ENCODE measurements at regions not wholly inside any gene's neighbourhood (a gene's known extent, or its start where the extent isn't known, plus 50 kb on each side); places are given as distances from the start of the nearest gene placed in this dataset.
"Not testable (repeated sequence)": the region's sequence is repeated elsewhere in the genome, so short reads cannot be mapped to it uniquely, and the experiment has no call there.

DNA sequence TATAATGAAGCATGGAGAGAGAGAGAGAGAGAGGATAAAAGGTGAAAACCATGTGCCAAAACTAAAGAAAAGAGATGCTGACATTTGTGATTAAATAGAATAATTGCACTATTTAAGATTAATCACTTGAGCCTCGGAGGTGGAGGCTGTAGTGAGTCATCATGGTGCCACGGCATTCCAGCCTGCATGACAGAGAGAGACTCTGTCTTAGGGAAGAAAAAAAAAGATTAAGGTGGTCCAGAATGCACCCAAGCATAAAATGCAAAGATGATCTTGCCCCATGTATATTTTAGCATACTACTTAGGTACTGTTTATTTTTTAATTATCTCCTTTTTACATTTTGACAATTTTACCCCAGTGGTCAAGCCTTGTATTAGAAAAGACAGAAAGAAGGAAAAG is 742.5 kb downstream of the SPATA31A1 start:
- DNase-seq (ENCODE audit: low read depth) = not testable (repeated sequence)

DNA sequence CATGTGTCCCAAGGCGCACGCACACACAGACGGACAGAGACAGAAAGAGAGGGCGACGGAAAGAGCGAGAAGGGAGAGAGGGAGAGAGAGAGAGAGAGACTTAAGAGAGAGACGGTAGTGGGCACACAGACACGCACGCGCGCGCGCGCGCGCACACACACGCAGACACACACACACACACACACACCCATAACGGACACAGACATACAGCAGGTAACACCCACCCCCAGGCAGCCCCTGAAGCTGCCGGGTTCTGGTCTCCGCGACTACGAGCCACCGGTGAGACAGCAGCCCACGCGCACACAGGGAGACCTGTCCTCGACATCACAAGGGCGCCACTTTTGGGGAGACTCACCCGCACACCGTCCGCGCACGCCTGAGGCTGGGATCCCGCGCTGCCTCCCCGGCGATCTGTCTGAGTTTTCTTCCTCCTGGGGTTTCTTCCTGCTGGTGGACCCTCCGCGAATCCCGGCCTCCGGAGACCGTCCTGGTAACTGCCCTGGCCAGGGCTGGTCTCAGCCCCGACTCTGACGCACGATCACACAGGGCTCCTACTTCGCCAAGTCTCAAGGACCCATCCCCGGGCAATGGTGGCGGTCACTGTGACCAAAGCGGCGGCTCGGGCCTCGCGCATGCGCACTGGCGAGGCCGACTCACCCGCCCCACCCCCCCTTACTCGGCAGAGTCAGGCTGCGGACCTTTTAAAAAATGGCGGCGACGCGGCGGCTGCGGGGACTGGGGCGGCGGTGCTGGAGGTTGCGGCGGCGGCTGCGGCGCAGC is 750.7 kb downstream of the SPATA31A1 start:
- DNase-seq (ENCODE audit: low read depth) = peak; percentile 0

DNA sequence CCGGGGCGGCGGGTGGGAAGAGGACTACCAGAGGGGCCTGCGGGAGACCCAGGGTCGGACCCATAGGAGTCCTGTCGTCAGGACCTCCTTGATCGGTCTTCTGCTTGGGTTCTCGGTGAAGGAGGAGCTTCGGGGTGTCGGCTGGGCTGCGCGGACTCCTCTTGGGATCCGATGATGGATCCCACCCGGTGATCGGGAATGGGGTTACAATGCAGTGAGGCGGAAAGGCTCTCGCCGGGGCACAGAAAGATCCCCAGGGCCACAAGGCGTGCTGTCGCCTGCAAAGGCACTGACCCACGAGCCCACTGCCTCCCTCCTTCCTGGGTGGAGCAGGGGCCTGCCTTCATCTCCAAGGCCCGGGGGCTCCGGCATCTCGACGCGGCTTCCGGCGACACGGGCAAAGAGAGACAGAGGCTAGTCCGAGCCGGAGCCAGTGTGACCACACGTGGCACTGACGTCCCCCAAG is 751.3 kb downstream of the SPATA31A1 start:
- not testable (repeated sequence) for DNase-seq (ENCODE audit: low read depth)

DNA sequence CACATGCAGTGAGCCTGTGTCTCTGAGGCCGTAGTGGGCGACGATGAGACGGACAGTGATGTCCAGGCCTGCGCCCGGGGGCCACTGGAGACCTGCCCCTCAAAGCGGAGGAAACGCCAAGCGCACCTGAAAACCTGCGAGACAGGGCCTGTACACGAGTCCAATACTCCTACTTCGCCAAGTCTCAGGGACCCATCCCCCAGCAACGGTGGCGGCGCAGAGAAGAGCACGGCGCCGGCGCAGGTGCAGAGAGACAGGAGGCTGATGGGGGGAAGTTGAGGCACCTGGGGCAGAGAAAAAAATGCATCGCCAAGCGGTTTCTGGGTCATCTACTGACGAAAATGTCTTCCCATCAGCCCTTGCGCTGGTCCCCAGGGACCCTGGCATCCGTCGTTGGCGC is 751.8 kb downstream of the SPATA31A1 start:
- DNase-seq (ENCODE audit: low read depth) = not testable (repeated sequence)

DNA sequence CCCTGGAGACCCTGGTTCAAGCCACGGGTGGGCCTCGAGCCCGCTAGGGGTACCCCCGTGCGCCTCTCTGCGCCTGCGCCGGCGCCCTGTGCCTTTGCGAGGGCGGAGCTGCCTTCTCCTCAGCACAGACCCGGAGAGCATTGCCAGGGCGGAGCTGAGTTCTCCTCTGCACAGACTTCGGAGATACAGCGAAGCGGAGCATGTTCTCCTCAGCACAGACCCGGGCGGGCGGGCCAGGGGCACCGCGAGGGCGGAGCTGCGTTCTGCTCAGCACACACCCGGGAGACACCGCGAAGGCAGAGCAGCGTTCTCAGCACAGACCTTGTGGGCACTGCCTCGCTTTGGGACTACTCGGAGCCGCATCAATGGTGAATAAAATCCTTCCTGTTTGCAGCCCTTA is 753.0 kb downstream of the SPATA31A1 start:
- DNase-seq (ENCODE audit: low read depth) = not testable (repeated sequence)

DNA sequence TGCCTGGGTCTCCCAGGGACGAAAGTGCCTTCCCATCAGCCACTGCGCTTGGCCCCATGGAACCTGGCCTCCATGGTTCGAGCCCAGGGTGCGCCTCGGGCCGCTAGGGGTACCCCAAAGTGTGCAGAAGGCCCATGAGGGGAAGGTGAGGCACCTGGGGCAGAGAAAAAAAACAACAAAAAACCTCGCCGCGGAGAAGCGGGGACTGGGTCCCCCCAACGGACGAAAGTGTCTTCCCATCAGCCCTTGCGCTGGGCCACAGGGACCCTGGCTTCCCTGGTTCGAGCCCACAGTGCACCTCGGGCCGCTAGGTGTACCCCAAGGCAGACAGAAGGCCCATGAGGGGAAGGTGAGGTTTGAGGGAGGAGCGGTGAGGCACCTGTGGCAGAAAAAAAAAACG is 755.3 kb downstream of the SPATA31A1 start:
- DNase-seq (ENCODE audit: low read depth) = not testable (repeated sequence)

DNA sequence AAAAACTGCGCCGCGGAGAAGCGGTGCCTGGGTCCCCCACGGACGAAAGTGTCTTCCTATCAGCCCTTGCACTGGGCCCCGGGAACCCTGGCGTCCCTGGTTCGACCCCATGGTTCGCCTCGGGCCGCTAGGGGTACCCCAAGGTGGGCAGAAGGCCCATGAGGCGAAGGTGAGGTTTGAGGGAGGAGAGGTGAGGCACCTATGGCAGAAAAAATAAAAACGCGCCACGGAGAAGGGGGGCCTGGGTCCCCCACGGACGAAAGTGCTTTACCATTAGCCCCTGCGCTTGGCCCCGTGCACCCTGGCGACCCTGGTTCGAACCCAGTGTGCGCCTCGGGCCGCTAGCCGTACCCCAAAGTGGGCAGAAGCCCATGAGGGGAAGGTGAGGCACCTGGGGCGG is 756.1 kb downstream of the SPATA31A1 start:
- DNase-seq (ENCODE audit: low read depth) = not testable (repeated sequence)

DNA sequence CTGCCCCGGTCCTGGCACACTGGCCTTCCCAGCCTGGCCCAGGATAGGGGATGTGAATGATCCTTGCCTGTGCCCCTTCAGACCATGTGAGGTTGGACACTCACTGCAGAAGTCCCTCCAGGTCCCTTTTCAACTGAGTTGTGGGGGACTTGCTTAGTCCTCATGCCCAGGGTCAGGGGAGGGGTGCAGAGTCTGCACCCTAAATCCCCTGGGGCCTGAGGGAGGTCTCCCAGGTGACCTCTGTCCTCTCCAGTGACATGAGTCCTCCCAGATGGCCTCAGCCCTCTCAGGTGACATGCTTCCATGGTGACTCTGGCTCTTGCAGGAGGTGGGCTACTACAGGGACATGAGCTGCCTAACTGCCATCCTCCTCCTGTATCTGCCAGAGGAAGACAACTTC is 775.1 kb downstream of the SPATA31A1 start:
- not testable (repeated sequence) for DNase-seq (ENCODE audit: low read depth)

DNA sequence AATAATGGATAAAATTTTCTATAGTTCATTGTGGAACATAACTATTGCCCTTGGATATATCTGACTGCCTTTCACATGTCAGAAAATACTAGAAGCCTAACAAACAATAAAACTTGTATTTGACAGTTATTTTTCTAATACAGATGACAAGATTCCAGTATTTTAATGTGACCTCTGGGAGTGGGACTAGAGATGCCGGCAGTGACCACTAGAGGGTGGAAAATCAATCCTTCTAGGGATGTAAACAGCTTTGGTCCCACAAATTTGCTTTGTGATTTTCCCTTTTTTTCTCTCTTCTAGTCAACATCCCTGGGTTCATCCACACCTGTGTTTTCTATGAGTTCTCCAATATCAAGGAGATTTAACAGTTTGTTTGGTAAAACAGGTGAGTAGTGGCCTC is 813.7 kb downstream of the SPATA31A1 start:
- DNase-seq (ENCODE audit: low read depth) = not testable (repeated sequence)

DNA sequence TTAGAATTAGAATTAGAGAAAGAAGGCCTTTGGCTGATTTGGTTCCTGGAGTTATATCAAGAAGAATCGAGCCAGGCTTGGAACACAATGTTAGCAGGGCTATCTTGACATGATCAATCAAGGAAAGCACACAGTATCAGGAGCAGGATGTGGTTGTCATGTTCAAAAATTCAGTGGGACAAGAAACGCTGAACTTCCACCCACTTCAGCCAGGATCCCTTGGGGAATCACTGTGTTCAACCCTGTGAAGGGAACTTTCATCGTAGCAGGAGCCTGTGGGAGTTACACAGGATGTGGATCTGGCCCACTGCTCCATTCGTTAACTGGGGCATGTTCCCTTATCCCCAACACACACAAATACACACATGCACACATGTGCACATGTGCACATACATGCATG is 817.8 kb downstream of the SPATA31A1 start:
- DNase-seq (ENCODE audit: low read depth) = not testable (repeated sequence)

DNA sequence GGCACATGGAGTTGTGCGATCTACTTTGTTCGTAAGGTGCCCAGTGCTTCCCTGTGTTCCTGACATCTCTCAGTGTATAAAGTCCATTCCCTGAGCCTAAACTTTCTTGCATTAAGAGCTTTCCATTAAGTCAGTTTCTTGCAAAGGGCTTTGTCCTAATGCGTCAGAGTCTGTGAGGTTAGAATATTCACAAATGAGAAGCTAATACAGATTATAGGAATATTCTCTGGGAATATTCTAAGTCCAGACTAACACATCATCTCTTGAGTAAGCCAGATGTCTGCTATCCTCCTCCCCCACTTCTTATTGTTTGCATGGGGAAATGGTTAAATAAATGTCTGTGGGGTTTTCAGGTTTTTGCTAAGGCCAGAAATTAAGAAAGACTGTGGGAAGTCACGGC is 818.6 kb downstream of the SPATA31A1 start:
- DNase-seq (ENCODE audit: low read depth) = not testable (repeated sequence)

DNA sequence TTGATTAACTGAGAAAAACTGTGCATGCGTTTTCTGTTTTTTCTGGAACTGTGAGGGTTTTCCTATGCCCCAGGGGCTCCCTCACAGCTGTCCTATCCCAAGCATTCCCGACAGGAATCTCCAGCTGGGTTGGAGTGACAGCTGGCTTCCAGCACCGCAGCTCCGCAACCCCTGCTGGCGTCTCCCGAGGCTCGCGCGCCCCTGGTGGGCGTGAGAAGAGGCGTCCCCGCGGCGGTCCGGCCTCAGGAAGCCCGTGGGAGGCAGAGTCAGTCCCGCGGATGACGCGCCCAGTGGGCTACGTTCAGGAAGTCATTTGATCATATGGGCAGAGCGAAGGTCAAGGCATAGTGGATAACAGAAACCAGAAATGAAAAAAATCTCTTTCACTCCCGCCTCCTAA is 821.9 kb downstream of the SPATA31A1 start:
- not testable (repeated sequence) for DNase-seq (ENCODE audit: low read depth)

DNA sequence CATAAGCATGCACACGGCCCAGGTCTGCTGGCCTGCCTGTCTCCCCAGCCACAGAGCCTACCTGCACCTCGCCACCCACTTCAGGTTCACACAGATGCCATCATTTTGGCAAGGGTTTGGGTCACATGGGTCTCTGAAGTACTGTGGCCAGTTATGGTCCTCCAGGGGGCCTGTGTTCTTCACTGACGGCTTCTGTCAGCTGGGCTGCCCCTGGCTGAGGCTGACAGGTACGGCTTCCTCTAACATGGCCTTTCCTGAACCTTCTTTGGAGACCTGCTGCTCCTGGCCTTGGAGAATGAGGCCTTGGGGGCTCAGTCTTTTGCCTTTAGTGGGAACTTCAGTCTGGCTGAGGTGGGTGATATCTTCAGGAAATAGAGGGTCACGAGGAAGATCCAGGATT is 835.9 kb downstream of the SPATA31A1 start:
- not testable (repeated sequence) for DNase-seq (ENCODE audit: low read depth)

DNA sequence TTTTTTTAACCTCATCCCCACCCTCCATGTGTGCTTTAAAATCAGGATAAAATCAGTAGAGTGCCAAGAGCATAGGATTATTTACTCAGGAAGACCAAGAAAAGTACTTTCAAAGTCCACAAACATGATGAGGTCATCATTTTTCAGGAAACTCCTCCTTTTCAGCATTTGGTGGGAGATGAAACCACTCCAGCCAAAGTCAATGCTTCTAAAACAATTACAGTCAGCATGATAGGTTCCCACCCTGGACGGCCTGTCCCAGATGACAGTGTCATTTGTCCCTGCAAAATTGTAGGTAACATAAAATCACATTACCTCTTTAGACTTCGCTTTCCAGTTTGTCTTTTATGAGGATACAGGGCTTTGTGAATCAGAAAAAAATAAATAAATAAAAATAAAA is 836.7 kb downstream of the SPATA31A1 start:
- DNase-seq (ENCODE audit: low read depth) = not testable (repeated sequence)

DNA sequence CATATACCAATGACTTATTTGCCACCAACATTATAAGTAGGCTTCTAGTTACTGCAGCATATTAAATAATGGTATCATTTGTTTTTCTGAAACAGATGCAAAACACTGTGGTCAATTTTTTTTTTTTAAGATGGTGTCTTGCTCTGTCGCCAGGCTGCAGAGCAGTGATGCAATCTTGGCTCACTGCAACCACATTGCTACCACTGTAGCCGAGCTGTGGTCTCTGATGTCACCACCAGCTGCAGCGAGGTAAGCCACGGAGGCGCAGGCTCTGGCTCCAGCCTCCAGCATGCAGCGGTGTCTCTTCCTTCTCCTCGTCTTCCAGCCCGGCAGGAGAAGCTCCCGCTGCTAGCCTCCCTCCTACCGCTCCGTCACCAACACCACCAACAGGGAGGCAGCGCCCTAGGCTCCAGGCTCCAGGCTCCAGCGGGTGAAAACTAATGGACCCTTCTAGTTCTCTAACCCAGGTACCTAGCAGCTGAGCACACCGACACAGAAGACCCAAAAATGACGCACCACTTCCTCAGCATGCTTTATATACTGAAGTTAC is 840.8 kb downstream of the SPATA31A1 start:
- not testable (repeated sequence) for DNase-seq (ENCODE audit: low read depth)

DNA sequence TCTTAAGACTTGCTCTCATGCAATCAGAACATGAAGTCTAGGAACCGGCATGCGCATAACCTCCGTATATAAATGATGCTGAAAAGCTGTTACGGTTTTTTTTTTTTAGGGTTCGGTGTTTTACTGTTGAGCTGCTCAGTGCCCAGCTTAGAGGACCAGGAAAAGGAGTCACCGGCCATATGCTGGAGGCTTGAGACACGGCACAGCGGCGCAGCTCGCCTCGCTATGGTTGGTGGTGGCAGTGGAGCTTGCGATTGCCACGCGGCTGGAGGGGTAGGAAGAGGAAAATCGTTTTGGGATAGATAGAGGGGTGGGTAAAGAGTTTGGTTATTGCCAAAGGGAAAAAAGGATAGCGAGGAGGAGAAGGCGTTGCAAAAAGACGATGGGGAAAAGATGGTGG is 841.3 kb downstream of the SPATA31A1 start:
- DNase-seq (ENCODE audit: low read depth) = not testable (repeated sequence)

DNA sequence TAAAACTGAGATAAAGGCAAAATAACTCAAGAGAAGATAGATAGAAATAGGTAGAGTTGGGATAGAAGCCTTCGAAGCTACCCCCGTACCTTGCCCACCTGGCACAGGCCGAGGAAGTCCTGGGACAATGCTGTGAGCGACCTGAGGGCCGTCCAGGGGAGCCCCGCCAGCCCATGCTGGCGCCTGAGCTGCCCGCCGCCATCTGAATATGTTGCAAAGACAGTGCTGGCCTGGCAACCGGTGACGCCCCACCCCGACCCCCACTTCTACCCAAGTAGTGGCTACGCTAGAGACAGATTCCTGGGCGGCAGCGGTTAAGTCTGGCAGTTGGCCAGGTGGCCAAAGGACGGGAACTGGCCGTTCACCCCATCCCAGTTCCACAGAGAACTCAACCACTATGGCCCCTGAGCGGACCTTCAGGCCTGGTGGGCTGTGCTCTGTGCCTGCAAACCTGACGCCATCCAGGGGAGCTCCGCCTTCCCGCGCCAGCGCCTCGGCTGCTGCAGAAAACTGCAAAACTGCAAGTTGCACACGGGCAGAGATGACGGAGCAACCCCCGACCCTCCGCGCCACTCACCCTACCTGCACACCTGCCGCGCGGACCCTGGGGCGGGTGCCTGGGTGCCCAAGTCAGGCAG is 866.2 kb downstream of the SPATA31A1 start:
- not testable (repeated sequence) for DNase-seq (ENCODE audit: low read depth)

DNA sequence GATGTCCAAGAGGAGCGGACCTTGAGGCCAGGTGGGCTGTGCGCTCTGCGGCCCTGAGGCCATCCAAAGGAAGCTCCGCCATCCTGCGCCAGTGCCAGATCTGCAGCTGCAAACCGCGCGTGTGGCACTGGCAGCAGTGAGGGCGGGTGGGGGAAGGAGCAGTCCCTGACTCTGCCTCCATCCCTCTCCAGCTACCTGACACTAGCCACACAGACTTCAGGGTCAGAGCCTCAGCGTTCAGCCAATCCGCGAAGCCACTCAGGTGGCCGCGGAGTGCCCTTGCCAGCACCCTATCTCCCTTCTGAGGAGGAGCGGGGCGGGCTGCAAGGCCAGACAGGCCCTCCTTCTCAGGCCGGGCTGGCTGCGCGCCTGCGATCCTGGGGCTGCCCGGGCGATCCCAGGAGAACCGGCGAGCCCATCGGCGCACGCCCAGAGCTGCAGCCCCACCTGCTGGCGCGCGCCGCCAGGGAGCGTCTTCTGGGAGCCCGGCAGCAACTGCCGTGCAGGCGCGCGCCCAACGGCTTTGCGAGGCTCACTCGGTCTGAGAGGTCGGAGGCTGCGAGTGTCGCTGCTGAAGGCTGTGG is 867.2 kb downstream of the SPATA31A1 start:
- DNase-seq (ENCODE audit: low read depth) = not testable (repeated sequence)

DNA sequence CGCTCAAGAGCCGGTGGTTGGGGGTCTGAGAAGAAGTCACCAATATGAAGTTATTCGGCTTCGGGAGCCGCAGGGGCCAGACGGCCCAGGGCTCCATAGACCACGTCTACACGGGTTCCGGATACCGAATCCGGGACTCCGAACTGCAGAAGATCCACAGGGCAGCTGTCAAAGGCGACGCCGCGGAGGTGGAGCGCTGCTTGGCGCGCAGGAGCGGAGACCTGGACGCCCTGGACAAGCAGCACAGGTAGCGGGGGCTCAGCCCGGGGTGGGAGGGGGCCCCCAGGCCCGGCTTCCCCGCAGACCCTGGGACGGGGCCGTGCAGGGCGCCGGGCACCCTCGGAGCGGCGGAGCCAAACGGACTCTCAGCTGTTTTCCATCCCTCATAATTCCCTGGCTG is 867.9 kb downstream of the SPATA31A1 start:
- not testable (repeated sequence) for DNase-seq (ENCODE audit: low read depth)

Measured in stromal cell of bone marrow (primary cell).